ENCODE measurements at regions not wholly inside any gene's neighbourhood (a gene's known extent, or its start where the extent isn't known, plus 50 kb on each side); places are given as distances from the start of the nearest gene placed in this dataset.

DNA sequence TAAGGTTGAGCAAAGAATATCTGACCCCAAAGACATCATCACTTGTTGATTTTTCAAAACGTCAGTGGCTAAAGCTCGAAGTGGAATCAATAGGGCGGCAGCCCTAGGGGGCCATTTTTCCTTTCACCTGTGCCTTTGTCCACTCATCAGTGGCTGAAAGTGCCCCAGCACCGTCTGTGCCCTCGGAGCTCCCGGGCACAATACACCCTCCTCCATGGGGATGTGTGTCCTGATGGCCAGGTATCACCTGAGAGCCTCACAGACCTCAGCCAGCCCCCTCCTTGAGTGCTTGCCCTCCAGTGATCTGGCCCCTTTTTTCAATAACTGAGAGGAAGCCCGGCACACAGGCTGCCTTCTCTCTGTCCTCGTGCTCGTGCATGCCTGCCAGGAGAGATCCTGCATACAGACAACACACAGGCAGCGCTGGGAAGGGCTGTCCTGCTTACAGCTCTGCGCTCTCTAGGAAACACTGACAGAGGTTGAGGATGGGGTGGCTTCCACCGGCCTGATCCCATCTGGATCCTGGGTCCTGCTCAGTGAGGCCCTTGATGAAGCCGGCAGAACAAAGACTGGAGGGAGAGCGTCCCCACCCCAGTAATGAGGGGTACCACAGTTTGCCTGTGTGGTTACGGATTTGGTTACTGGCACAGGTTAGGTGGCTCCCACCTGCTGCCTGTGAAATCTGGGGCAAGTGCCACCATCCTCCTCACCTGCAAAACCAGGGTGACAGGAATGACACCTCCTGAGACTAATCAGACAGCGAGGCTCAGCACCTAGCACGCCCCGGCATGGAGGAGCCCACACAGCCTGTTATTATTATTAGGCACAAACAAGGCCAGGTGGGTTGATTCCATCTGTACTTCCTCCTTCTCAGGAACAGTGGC, 197.5 kb upstream of the RAB6C start:
- Mint-ChIP-seq H3K27me3 (peaks cover 2 to 4% of the 10 kb centered on the region in 2 donors), H3K36me3 (no peaks in the 10 kb centered on the region), H3K4me3 (no peak overlapping the region), H3K27ac (no peak overlapping the region), H3K9me3 (peaks cover 0 to 2% (median 0%) of the 10 kb centered on the region in 5 donors), H3K4me1 (no peaks in the 10 kb centered on the region)
- no peak overlapping the region for H3K4me3 ChIP-seq (ENCODE audit: low read length)
- POLR2A ChIA-PET = no interaction called here
- DNase-seq = no peak
- H3K27ac ChIP-seq (ENCODE audit: low read depth, low read length) = no peak overlapping the region
- H3K4me1 ChIP-seq (ENCODE audit: insufficient read depth, low read length) = no peaks in the 10 kb centered on the region
- no peaks in the 10 kb centered on the region for H3K9me3 ChIP-seq (ENCODE audit: low read length)
- no peaks in the 10 kb centered on the region for H3K27me3 ChIP-seq (ENCODE audit: insufficient read depth, low read length, poor library complexity, severe bottlenecking)
- CTCF ChIA-PET = no interaction called here
- H3K36me3 ChIP-seq (ENCODE audit: insufficient read depth, low read length) = no peaks in the 10 kb centered on the region

DNA sequence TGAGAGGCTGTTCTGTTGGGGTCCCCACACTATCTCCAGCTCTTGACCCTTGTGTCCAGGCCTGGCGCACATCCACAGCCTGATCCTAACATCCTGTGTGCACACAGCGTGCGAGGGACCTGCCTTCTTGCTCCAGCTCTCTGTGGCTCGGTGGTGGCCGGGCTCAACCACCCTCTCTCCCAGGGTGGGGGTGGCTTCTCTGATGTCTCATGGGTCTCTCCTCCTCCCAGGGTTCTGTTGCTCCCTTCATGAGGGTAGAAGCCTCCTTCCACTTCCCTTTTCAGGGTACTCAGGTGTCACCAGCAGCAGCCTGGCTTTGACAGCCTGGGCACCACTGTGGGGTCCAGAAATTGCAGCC, 196.9 kb upstream of the RAB6C start:
- Mint-ChIP-seq H3K27ac (no peak overlapping the region), H3K36me3 (no peaks in the 10 kb centered on the region), H3K4me3 (no peak overlapping the region), H3K4me1 (no peaks in the 10 kb centered on the region), H3K9me3 (peaks cover 0 to 2% (median 0%) of the 10 kb centered on the region in 5 donors), H3K27me3 (peaks cover 2 to 4% of the 10 kb centered on the region in 2 donors)
- H3K9me3 ChIP-seq (ENCODE audit: low read length) = no peaks in the 10 kb centered on the region
- POLR2A ChIA-PET = no interaction called here
- H3K4me3 ChIP-seq (ENCODE audit: low read length) = no peak overlapping the region
- H3K4me1 ChIP-seq (ENCODE audit: insufficient read depth, low read length) = no peaks in the 10 kb centered on the region
- H3K27me3 ChIP-seq (ENCODE audit: insufficient read depth, low read length, poor library complexity, severe bottlenecking) = no peaks in the 10 kb centered on the region
- CTCF ChIA-PET = no interaction called here
- DNase-seq = no peak
- H3K36me3 ChIP-seq (ENCODE audit: insufficient read depth, low read length) = no peaks in the 10 kb centered on the region
- H3K27ac ChIP-seq (ENCODE audit: low read depth, low read length) = no peak overlapping the region

DNA sequence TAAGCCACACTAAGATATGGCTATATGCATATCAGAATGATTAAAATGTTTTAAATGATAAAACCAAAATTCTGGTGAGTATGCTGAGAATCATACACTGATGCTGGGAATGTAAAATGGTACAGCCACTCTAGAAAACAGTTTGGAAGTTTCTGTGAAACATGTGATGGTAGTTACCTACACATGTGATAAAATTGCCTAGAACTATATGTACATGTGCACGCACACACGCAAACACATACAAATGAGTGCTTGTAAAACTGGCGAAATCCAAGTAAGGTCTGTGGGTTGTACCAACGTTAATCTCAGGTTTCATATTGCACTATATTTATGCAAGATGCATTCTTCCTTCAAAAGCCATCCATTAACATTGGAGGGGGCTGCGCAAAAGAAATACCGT, 195.0 kb upstream of the RAB6C start:
- CTCF ChIA-PET = no interaction called here
- Histone ChIP-seq H3K9me3 (ENCODE audit: low read length) (no peaks in the 10 kb centered on the region), H3K4me1 (ENCODE audit: insufficient read depth, low read length) (no peaks in the 10 kb centered on the region), H3K4me3 (ENCODE audit: low read length) (no peak overlapping the region), H3K36me3 (ENCODE audit: insufficient read depth, low read length) (no peaks in the 10 kb centered on the region), H3K27me3 (ENCODE audit: insufficient read depth, low read length, poor library complexity, severe bottlenecking) (no peaks in the 10 kb centered on the region), H3K27ac (ENCODE audit: low read depth, low read length) (no peak overlapping the region)
- DNase-seq = no peak
- Mint-ChIP-seq H3K27me3 (peaks cover 0 to 5% of the 10 kb centered on the region in 2 donors), H3K4me3 (no peak overlapping the region), H3K27ac (no peak overlapping the region), H3K9me3 (peaks cover 0 to 2% (median 0%) of the 10 kb centered on the region in 5 donors), H3K36me3 (no peaks in the 10 kb centered on the region), H3K4me1 (no peaks in the 10 kb centered on the region)
- POLR2A ChIA-PET = no interaction called here

DNA sequence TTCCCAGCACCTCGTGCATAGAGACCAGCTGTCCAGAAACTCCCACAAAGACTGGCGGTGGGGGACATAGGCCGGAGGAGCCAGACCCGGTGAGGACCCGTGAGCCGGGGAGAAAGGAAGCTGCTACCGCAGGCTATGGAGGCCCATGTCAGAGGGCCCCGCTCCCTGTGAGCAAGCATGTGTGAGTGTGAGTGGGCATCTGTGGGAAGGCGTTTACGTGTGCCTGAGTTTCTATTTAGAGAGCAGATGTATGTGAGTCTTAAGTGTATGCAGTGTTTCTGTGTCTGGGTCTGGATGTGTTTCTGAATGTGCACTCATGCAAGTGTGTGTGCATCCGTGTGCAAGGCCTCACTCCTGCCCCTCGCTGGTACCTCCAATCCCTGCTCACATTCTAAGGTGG, 187.8 kb upstream of the RAB6C start:
- no peaks in the 10 kb centered on the region for H3K36me3 ChIP-seq (ENCODE audit: insufficient read depth, low read length)
- no peak overlapping the region for H3K27ac ChIP-seq (ENCODE audit: low read depth, low read length)
- no peaks in the 10 kb centered on the region for H3K4me1 ChIP-seq (ENCODE audit: insufficient read depth, low read length)
- Mint-ChIP-seq H3K9me3 (no peaks in the 10 kb centered on the region), H3K36me3 (no peaks in the 10 kb centered on the region), H3K27ac (no peak overlapping the region), H3K27me3 (peaks cover 18 to 21% of the 10 kb centered on the region in 2 donors), H3K4me1 (no peaks in the 10 kb centered on the region), H3K4me3 (no peak overlapping the region)
- no peaks in the 10 kb centered on the region for H3K27me3 ChIP-seq (ENCODE audit: insufficient read depth, low read length, poor library complexity, severe bottlenecking)
- H3K4me3 ChIP-seq (ENCODE audit: low read length) = no peak overlapping the region
- DNase-seq = no peak
- no peaks in the 10 kb centered on the region for H3K9me3 ChIP-seq (ENCODE audit: low read length)
- POLR2A ChIA-PET = no interaction called here
- CTCF ChIA-PET = no interaction called here

DNA sequence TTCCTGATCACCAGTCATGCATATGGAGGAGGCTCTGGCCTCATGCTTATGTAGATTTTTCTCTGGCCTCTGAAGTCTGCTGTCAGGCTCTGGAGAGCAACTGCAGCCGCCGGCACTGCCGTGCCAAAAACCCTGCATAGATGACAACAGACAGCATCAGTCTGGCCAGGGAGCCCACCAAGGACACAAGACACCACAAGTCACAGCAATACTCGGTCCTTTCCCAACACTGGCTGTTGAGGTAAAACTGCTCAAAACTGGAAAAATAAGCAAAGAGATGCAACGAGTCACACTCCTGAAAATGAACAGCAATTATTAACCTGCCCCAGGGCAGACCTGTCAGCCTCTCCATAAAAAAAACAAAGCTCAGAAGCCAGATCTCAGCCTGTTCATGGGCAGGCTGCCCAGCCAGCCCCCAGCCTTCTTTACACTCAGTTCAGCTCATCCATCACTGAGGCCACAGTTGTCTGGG, 186.0 kb upstream of the RAB6C start:
- Mint-ChIP-seq H3K27ac (no peak overlapping the region), H3K4me1 (no peaks in the 10 kb centered on the region), H3K27me3 (peaks cover 18 to 21% of the 10 kb centered on the region in 2 donors), H3K36me3 (no peaks in the 10 kb centered on the region), H3K4me3 (no peak overlapping the region), H3K9me3 (no peaks in the 10 kb centered on the region)
- Histone ChIP-seq H3K4me1 (ENCODE audit: insufficient read depth, low read length) (no peaks in the 10 kb centered on the region), H3K4me3 (ENCODE audit: low read length) (no peak overlapping the region), H3K27ac (ENCODE audit: low read depth, low read length) (no peak overlapping the region), H3K27me3 (ENCODE audit: insufficient read depth, low read length, poor library complexity, severe bottlenecking) (no peaks in the 10 kb centered on the region), H3K36me3 (ENCODE audit: insufficient read depth, low read length) (no peaks in the 10 kb centered on the region), H3K9me3 (ENCODE audit: low read length) (no peaks in the 10 kb centered on the region)
- ChIA-PET POLR2A (no interaction called here), CTCF (no interaction called here)
- DNase-seq = no peak

DNA sequence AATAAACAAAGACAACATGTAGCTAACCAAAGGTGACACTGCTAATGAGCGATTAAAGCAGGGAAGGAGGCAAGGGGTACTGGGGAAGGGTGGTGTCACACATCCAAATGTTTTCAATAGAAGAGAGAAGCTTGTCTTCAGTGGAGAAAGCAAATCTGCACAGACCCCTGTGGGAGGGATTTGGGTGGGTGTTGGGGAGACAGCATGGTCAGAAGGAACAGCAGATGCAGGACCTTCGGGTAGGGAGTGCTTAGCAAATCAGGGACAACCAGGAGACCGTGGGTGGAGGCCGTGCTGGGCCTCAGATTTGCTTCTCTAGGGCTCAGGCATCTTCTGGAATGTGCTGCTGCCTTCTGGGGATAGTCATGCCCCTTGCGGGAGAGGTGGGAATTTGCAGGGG, 185.3 kb upstream of the RAB6C start:
- no peaks in the 10 kb centered on the region for H3K9me3 Mint-ChIP-seq
- DNase-seq = no peak
- H3K27ac Mint-ChIP-seq = no peak overlapping the region
- H3K27me3 ChIP-seq (ENCODE audit: insufficient read depth, low read length, poor library complexity, severe bottlenecking) = no peaks in the 10 kb centered on the region
- H3K27ac ChIP-seq (ENCODE audit: low read depth, low read length) = no peak overlapping the region
- no peaks in the 10 kb centered on the region for H3K36me3 ChIP-seq (ENCODE audit: insufficient read depth, low read length)
- H3K9me3 ChIP-seq (ENCODE audit: low read length) = no peaks in the 10 kb centered on the region
- ChIA-PET CTCF (no interaction called here), POLR2A (no interaction called here)
- H3K4me3 Mint-ChIP-seq = no peak overlapping the region
- no peaks in the 10 kb centered on the region for H3K4me1 ChIP-seq (ENCODE audit: insufficient read depth, low read length)
- peaks cover 16 to 21% of the 10 kb centered on the region in 2 donors for H3K27me3 Mint-ChIP-seq
- no peaks in the 10 kb centered on the region for H3K36me3 Mint-ChIP-seq
- no peaks in the 10 kb centered on the region for H3K4me1 Mint-ChIP-seq
- H3K4me3 ChIP-seq (ENCODE audit: low read length) = no peak overlapping the region

DNA sequence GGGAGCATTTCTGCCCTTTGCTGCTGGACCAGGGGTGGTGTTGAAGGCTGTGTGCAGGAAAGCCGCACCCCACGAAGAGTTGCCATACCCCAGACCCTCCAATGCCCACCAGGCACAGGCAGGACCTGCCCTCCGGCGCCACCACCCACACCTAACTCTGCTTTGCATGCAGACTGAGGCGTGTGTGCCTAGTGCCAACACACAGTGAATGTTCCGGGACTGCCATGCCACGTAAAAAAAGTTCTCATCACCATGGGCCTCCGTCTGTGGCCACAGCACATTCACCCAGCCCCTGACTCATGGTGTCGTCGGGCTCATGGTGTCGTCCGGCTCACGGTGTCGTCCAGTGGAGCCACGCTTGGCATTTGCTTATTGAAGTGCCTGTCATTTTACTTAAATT, 184.9 kb upstream of the RAB6C start:
- DNase-seq = no peak
- Mint-ChIP-seq H3K9me3 (no peaks in the 10 kb centered on the region), H3K4me3 (no peak overlapping the region), H3K36me3 (no peaks in the 10 kb centered on the region), H3K27me3 (peaks cover 16 to 21% of the 10 kb centered on the region in 2 donors), H3K27ac (no peak overlapping the region), H3K4me1 (no peaks in the 10 kb centered on the region)
- H3K36me3 ChIP-seq (ENCODE audit: insufficient read depth, low read length) = no peaks in the 10 kb centered on the region
- no peaks in the 10 kb centered on the region for H3K9me3 ChIP-seq (ENCODE audit: low read length)
- CTCF ChIA-PET = no interaction called here
- no peaks in the 10 kb centered on the region for H3K4me1 ChIP-seq (ENCODE audit: insufficient read depth, low read length)
- no peak overlapping the region for H3K4me3 ChIP-seq (ENCODE audit: low read length)
- POLR2A ChIA-PET = no interaction called here
- H3K27ac ChIP-seq (ENCODE audit: low read depth, low read length) = no peak overlapping the region
- H3K27me3 ChIP-seq (ENCODE audit: insufficient read depth, low read length, poor library complexity, severe bottlenecking) = no peaks in the 10 kb centered on the region

DNA sequence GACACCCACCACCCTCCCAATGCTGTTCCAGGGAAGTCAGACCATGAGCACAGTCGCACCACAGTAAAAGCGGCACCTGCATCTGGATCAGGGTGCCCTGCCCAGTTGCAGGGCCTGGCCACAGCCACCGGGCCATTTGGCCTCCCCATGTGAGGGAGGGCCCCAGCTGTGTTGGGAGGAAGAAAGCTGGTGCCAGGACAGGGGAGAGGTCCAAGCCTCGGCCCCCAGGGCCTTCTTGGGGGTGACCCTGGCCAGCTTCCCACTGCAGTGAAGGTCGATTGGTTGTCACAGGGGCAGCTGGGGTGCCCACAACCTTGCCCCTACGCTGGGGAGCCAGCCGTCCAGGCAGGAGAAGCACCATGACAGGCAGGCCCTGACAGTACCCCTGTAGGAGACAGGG, 183.2 kb upstream of the RAB6C start:
- H3K9me3 Mint-ChIP-seq = no peaks in the 10 kb centered on the region
- no peak overlapping the region for H3K4me3 ChIP-seq (ENCODE audit: low read length)
- no peaks in the 10 kb centered on the region for H3K4me1 Mint-ChIP-seq
- H3K36me3 Mint-ChIP-seq = no peaks in the 10 kb centered on the region
- H3K9me3 ChIP-seq (ENCODE audit: low read length) = no peaks in the 10 kb centered on the region
- peaks cover 17 to 21% of the 10 kb centered on the region in 2 donors for H3K27me3 Mint-ChIP-seq
- no peaks in the 10 kb centered on the region for H3K27me3 ChIP-seq (ENCODE audit: insufficient read depth, low read length, poor library complexity, severe bottlenecking)
- ChIA-PET CTCF (no interaction called here), POLR2A (no interaction called here)
- no peaks in the 10 kb centered on the region for H3K4me1 ChIP-seq (ENCODE audit: insufficient read depth, low read length)
- H3K27ac ChIP-seq (ENCODE audit: low read depth, low read length) = no peak overlapping the region
- DNase-seq = no peak
- H3K4me3 Mint-ChIP-seq = no peak overlapping the region
- no peaks in the 10 kb centered on the region for H3K36me3 ChIP-seq (ENCODE audit: insufficient read depth, low read length)
- H3K27ac Mint-ChIP-seq = no peak overlapping the region
